OCI-LY7 (cell line): ENCODE measurements at regions not wholly inside any gene's neighbourhood (a gene's known extent, or its start where the extent isn't known, plus 50 kb on each side); places are given as distances from the start of the nearest gene placed in this dataset.

Experiments
- BruUV-seq: library from RNA; stranded (reverse); fragments of 400-500 nt; replicated peaks from 2 replicates; lab custom pipeline; 2021; lab: Mats Ljungman, UMichigan
- CTCF ChIA-PET: fragments of 300-600 bp; sonication (Branson Sonifier 250); formaldehyde crosslinking; loops from one replicate; lab custom pipeline; 2022; ENCODE audit warnings: antibody characterized with exemption; ENCODE audit not compliant: unreplicated experiment; lab: Charles Lee
- POLR2A ChIA-PET: fragments of 300-600 bp; sonication (Branson Sonifier 250); formaldehyde crosslinking; loops from one replicate; lab custom pipeline; 2022; ENCODE audit warnings: antibody characterized with exemption; lab: Charles Lee
- DNase-seq: peaks from one replicate; pipeline ENCODE4 v3.0.0-alpha.2; 2015; ENCODE audit warnings: low spot score
- H2AFZ ChIP-seq: fragments of 200-600 bp; sonication (generic), shearing (Covaris generic); 2 replicates; pipeline ENCODE4 v1.6.1; 2014; ENCODE audit warnings: mild to moderate bottlenecking, antibody characterized with exemption, low read length, moderate library complexity
- H3K27ac ChIP-seq: fragments of 200-600 bp; sonication (generic); 2 replicates; pipeline ENCODE4 v1.5.1; 2014; ENCODE audit warnings: mixed run types, low read depth, mild to moderate bottlenecking, moderate library complexity, low read length, inconsistent platforms; ENCODE audit not compliant: poor library complexity, severe bottlenecking
- H3K36me3 ChIP-seq: fragments of 200-600 bp; sonication (generic); 2 replicates; pipeline ENCODE4 v1.6.1; 2014; ENCODE audit warnings: mild to moderate bottlenecking, antibody characterized with exemption, low read length, moderate library complexity, mixed read lengths; ENCODE audit not compliant: insufficient read depth
- H3K4me1 ChIP-seq: fragments of 200-600 bp; sonication (generic); 2 replicates; pipeline ENCODE4 v1.5.1; 2014; ENCODE audit warnings: mild to moderate bottlenecking, low read length; ENCODE audit not compliant: insufficient read depth, poor library complexity, severe bottlenecking
- H3K4me2 ChIP-seq: fragments of 200-600 bp; sonication (generic); 2 replicates; pipeline ENCODE4 v1.6.1; 2014; ENCODE audit warnings: mild to moderate bottlenecking, low read length
- H3K4me3 ChIP-seq: fragments of 200-600 bp; sonication (generic); 2 replicates; pipeline ENCODE4 v1.5.1; 2014; ENCODE audit warnings: mild to moderate bottlenecking, low read depth, low read length; ENCODE audit not compliant: poor library complexity, severe bottlenecking
- H3K79me2 ChIP-seq: fragments of 200-600 bp; sonication (generic); 2 replicates; pipeline ENCODE4 v1.6.1; 2016; ENCODE audit warnings: low read depth, mild to moderate bottlenecking, low read length, moderate library complexity, mixed read lengths; ENCODE audit not compliant: insufficient read depth
- H3K9me2 ChIP-seq: fragments of 200-600 bp; sonication (generic); 2 replicates; pipeline ENCODE4 v1.6.1; 2016; ENCODE audit warnings: mild to moderate bottlenecking, low read length, mixed read lengths; ENCODE audit not compliant: insufficient read depth
- H3K9me3 ChIP-seq: fragments of 200-600 bp; sonication (generic); 2 replicates; pipeline ENCODE4 v1.6.1; 2014; ENCODE audit warnings: mild to moderate bottlenecking, mixed run types, low read length, mixed read lengths
- H4K20me1 ChIP-seq: fragments of 200-600 bp; sonication (generic); 2 replicates; pipeline ENCODE4 v1.6.1; 2014; ENCODE audit warnings: mild to moderate bottlenecking, antibody characterized with exemption, low read length, moderate library complexity, mixed read lengths; ENCODE audit not compliant: insufficient read depth
- CTCF ChIP-seq: fragments of 200-600 bp; sonication (generic); conservative IDR thresholded peaks from 2 replicates; pipeline ENCODE4 v1.5.1; 2014; ENCODE audit warnings: mild to moderate bottlenecking, antibody characterized with exemption, low read length, moderate library complexity, mixed read lengths
- EZH2phosphoT487 ChIP-seq: fragments of 200-600 bp; sonication (generic); IDR thresholded peaks from 2 replicates; pipeline ENCODE4 v1.6.1; 2018; ENCODE audit warnings: low read depth, borderline replicate concordance, mild to moderate bottlenecking, mixed run types, antibody characterized with exemption, low read length, moderate library complexity, mixed read lengths
- intact Hi-C: fragments of 100-400 bp; cut with micrococcal nuclease; formaldehyde crosslinking; loops from one replicate; pipeline ENCODE4 v1.10.0; 2022; ENCODE audit not compliant: unreplicated experiment

GRCh38 chr9:81317939-81318338, 371.4 kb downstream of the TLE1 start:
- no peaks in the 10 kb centered on the region for H3K9me3 ChIP-seq
- H3K4me2 ChIP-seq: no peak overlapping the region
- no peaks in the 10 kb centered on the region for H3K36me3 ChIP-seq
- no TSS peak for BruUV-seq
- no peak for DNase-seq
- ChIA-PET CTCF (no interaction called here), POLR2A (no interaction called here)
- H4K20me1 ChIP-seq: no peaks in the 10 kb centered on the region
- no peaks in the 10 kb centered on the region for H3K9me2 ChIP-seq
- H3K79me2 ChIP-seq: no peaks in the 10 kb centered on the region
- H3K4me3 ChIP-seq: no peak overlapping the region
- no peaks in the 10 kb centered on the region for H3K4me1 ChIP-seq
- no peak overlapping the region for H3K27ac ChIP-seq
- intact Hi-C loops: no loop called here
- no peak overlapping the region for H2AFZ ChIP-seq
- TF ChIP-seq EZH2phosphoT487 (no peak), CTCF (no peak)

GRCh38 chr9:81317223-81317622, 372.1 kb downstream of the TLE1 start:
- no TSS peak for BruUV-seq
- Histone ChIP-seq H3K9me2 (no peaks in the 10 kb centered on the region), H3K4me2 (no peak overlapping the region), H4K20me1 (no peaks in the 10 kb centered on the region), H3K4me1 (no peaks in the 10 kb centered on the region), H3K79me2 (no peaks in the 10 kb centered on the region), H3K36me3 (no peaks in the 10 kb centered on the region), H3K9me3 (no peaks in the 10 kb centered on the region), H2AFZ (no peak overlapping the region), H3K27ac (no peak overlapping the region), H3K4me3 (no peak overlapping the region)
- CTCF ChIA-PET: no interaction called here
- intact Hi-C loops: no loop called here
- DNase-seq: no peak
- POLR2A ChIA-PET: no interaction called here
- TF ChIP-seq CTCF: no peak
- TF ChIP-seq EZH2phosphoT487: no peak

- no peaks in the 10 kb centered on the region for H3K36me3 ChIP-seq
- BruUV-seq: no TSS peak
- TF ChIP-seq CTCF (no peak), EZH2phosphoT487 (no peak)
- no peak overlapping the region for H2AFZ ChIP-seq
- no peaks in the 10 kb centered on the region for H4K20me1 ChIP-seq
- no peak overlapping the region for H3K4me2 ChIP-seq
- no peak overlapping the region for H3K27ac ChIP-seq
- POLR2A ChIA-PET: interaction anchor here (0.6 kb wide), 1 partner anchor 264 kb away, joined by 3 read pairs; no protein-coding TSS in a partner anchor
- intact Hi-C loops: no loop called here
- no peak overlapping the region for H3K4me3 ChIP-seq
- H3K79me2 ChIP-seq: no peaks in the 10 kb centered on the region
- no peaks in the 10 kb centered on the region for H3K9me2 ChIP-seq
- CTCF ChIA-PET: no interaction called here
- no peaks in the 10 kb centered on the region for H3K9me3 ChIP-seq
- no peaks in the 10 kb centered on the region for H3K4me1 ChIP-seq
- no peak for DNase-seq
These were observed 374.9 kb downstream of the TLE1 start for GRCh38 chr9:81314490-81314889.
